Common myeloid progenitor, CD34-positive (primary cell): ENCODE measurements at regions not wholly inside any gene's neighbourhood (a gene's known extent, or its start where the extent isn't known, plus 50 kb on each side); places are given as distances from the start of the nearest gene placed in this dataset.
A peak's percentile ranks its signal among the peaks of the same experiment; 100 is the strongest.

Source experiments
- CTCF ChIA-PET: fragments of 350-600 bp; sonication (Branson Sonifier 250); formaldehyde crosslinking; loops from one replicate; lab custom pipeline; 2021; ENCODE audit warnings: antibody characterized with exemption; lab: Charles Lee
- POLR2A ChIA-PET: fragments of 350-600 bp; sonication (Branson Sonifier 250); formaldehyde crosslinking; loops from one replicate; lab custom pipeline; 2021; ENCODE audit warnings: antibody characterized with exemption; lab: Charles Lee
- DNase-seq, 3 donors: peaks; one replicate each; pipeline versions ENCODE4 v3.0.0 to v3.0.0-alpha.2; 2013
- H3K27ac ChIP-seq, 2 experiments: 1 replicate in 1 of 2; 2 replicates in 1 of 2; pipeline ENCODE4 v1.7.0; 2013; ENCODE audit warnings: inconsistent platforms in 2 of 2, low read length in 2 of 2, mild to moderate bottlenecking in 2 of 2, low read depth in 1 of 2, moderate library complexity in 1 of 2; ENCODE audit not compliant: severe bottlenecking in 2 of 2, insufficient read depth in 1 of 2, poor library complexity in 1 of 2
- H3K27me3 ChIP-seq, 5 experiments: replicated peaks in 2 of 5; 1 replicate in 3 of 5; 2 replicates in 2 of 5; pipeline versions ENCODE4 v1.6.1 to v1.7.0; 2013; ENCODE audit warnings: low read length in 4 of 5, mild to moderate bottlenecking in 2 of 5, moderate library complexity in 2 of 5, inconsistent platforms in 1 of 5; ENCODE audit not compliant: insufficient read depth in 5 of 5, control insufficient read depth in 4 of 5
- H3K36me3 ChIP-seq, 4 experiments: 1 replicate in 2 of 4; 2 replicates in 2 of 4; pipeline versions ENCODE4 v1.6.1 to v1.7.0; 2013; ENCODE audit warnings: low read length in 3 of 4, control low read depth in 1 of 4, mild to moderate bottlenecking in 1 of 4; ENCODE audit not compliant: control insufficient read depth in 4 of 4, insufficient read depth in 4 of 4
- H3K4me1 ChIP-seq, 4 experiments: 1 replicate in 3 of 4; 2 replicates in 1 of 4; pipeline versions ENCODE4 v1.6.1 to v1.7.1; 2013; ENCODE audit warnings: low read length in 3 of 4, mild to moderate bottlenecking in 3 of 4, control low read depth in 1 of 4, inconsistent platforms in 1 of 4, moderate library complexity in 1 of 4; ENCODE audit not compliant: control insufficient read depth in 4 of 4, insufficient read depth in 4 of 4; ENCODE audit errors: control extremely low read depth in 1 of 4
- H3K4me3 ChIP-seq, 7 experiments: 1 replicate in 4 of 7; 2 replicates in 3 of 7; pipeline versions ENCODE4 v1.5.1 to v1.7.0; 2013; ENCODE audit warnings: mild to moderate bottlenecking in 7 of 7, low read length in 6 of 7, moderate library complexity in 6 of 7, inconsistent platforms in 2 of 7, low read depth in 2 of 7, control low read depth in 1 of 7; ENCODE audit not compliant: insufficient read depth in 4 of 7, control insufficient read depth in 1 of 7; ENCODE audit errors: extremely low read depth in 1 of 7
- H3K9me3 ChIP-seq, 5 experiments: 1 replicate in 4 of 5; 2 replicates in 1 of 5; pipeline versions ENCODE4 v1.6.1 to v1.7.1; 2013; ENCODE audit warnings: low read length in 4 of 5, mild to moderate bottlenecking in 2 of 5, inconsistent platforms in 1 of 5, low read depth in 1 of 5, moderate library complexity in 1 of 5; ENCODE audit not compliant: control insufficient read depth in 4 of 5, insufficient read depth in 2 of 5; ENCODE audit errors: control extremely low read depth in 1 of 5
- WGBS: methylation state at CpG from one replicate; pipeline ENCODE4 v1.1.5; 2013; ENCODE audit not compliant: insufficient coverage; 5-methylcytosine and 5-hydroxymethylcytosine counted together

- CTCF ChIA-PET: interaction anchor here (1.8 kb wide), 1 partner anchor 13 kb away, joined by 4 read pairs; no protein-coding TSS in a partner anchor
- no peaks in the 10 kb centered on the region for H3K36me3 ChIP-seq
- POLR2A ChIA-PET: no interaction called here
- WGBS: 82% methylated on average over 2 of the region's 2 CpGs
- DNase-seq: no peak
- H3K27me3 ChIP-seq: peaks cover 0 to 2% (median 0%) of the 10 kb centered on the region in 5 experiments
- no peak overlapping the region for H3K27ac ChIP-seq
- peaks cover 0 to 20% (median 0%) of the 10 kb centered on the region in 4 experiments for H3K4me1 ChIP-seq
- no peaks in the 10 kb centered on the region for H3K9me3 ChIP-seq
- no peak overlapping the region for H3K4me3 ChIP-seq
These were observed 456.9 kb downstream of the BCOR start for GRCh38 chrX:39640866-39641265.

DNA sequence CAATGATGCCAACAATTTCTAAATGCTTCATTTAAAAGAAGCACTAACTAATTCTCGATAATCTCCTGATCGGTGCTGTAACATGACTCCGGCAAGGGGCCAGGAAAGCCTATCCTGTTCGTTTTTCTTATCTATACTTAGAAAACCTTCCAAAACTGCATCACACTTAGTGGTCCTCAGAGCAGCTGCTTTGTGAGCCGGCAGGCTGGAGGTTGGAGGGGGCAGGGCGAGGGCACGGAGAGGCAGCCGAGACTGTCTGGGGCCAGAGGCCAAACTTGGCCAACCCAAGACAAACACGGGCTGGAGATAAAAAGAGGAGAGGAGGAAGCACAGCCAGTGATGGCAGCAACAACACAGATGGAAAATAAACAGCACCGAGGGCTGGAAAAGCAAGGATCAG, 455.7 kb downstream of the BCOR start:
- 73% methylated on average over 5 of the region's 10 CpGs for WGBS
- peaks cover 0 to 2% (median 0%) of the 10 kb centered on the region in 5 experiments for H3K27me3 ChIP-seq
- H3K4me1 ChIP-seq: peaks cover 0 to 16% (median 0%) of the 10 kb centered on the region in 4 experiments
- CTCF ChIA-PET: no interaction called here
- POLR2A ChIA-PET: no interaction called here
- no peak overlapping the region for H3K4me3 ChIP-seq
- no peaks in the 10 kb centered on the region for H3K9me3 ChIP-seq
- H3K27ac ChIP-seq: no peak overlapping the region
- no peak for DNase-seq
- H3K36me3 ChIP-seq: no peaks in the 10 kb centered on the region

DNA sequence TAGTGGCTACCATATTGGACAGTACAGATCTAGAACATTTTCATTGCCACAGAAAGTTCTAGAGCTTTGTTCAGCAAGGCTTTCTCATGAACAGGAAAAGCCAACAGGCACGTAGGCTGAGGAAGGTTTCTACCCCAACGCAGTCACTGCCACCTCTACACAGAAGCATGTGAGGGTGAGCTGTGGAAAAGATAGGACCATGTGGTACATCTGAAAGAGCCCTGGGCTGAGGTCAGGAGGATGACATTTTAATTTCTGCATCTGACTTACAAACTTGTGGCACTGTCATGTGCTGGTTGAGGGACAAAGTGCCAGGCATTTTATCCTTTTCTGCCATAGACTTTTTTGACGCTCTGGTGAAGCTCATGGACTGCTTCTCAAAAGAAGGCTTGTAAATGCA, 454.2 kb downstream of the BCOR start:
- ChIA-PET POLR2A (no interaction called here), CTCF (no interaction called here)
- Histone ChIP-seq H3K36me3 (no peaks in the 10 kb centered on the region), H3K27me3 (peaks cover 0 to 2% (median 0%) of the 10 kb centered on the region in 5 experiments), H3K4me1 (peaks cover 0 to 13% (median 0%) of the 10 kb centered on the region in 4 experiments), H3K9me3 (no peaks in the 10 kb centered on the region), H3K27ac (no peak overlapping the region), H3K4me3 (no peak overlapping the region)
- no CpG with 5 or more reads among the region's 3 CpGs for WGBS
- DNase-seq: no peak

DNA sequence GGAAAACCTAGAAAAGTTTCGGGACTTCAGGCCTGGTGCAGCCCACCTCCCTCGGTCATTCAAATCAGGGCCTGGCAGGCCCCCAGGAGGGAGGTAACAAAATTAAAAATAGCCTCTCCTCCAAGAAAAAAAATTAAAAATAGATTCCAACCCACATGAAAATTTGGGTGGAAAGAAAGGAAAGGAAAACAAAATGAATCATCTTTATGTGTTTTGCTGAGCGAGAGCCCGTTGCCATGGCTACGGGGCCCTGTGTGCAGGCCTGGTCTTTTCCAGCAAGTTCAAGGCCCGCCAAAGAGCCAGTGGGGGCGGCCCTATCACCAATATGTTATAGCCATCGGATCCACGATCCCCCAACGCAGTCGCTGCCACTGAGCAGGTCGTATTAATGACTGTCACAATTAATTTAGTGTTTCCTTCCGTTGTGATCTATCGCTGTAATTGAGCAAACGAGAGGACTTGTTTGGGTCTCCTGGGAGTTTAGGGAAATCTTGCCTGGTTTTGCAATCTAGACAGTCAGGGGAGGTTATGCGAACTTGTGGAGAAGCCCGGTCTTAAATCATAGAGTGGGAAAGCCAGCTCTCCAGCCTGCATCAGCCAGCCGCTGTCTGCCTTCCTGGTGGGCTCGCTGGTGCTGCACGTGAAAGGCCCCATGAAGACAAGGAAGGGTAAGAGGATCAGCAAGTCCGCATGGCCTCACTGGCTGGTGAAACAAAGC, 452.4 kb downstream of the BCOR start:
- Histone ChIP-seq H3K36me3 (no peaks in the 10 kb centered on the region), H3K27ac (peak overlapping the region; percentile 3 to 34), H3K4me1 (peaks cover 0 to 13% (median 0%) of the 10 kb centered on the region in 4 experiments), H3K9me3 (no peaks in the 10 kb centered on the region), H3K4me3 (no peak overlapping the region), H3K27me3 (peaks cover 0 to 2% (median 0%) of the 10 kb centered on the region in 5 experiments)
- peak; percentile 45 to 82 (median 77) for DNase-seq
- 64% methylated on average over 19 of the region's 21 CpGs for WGBS
- ChIA-PET CTCF (no interaction called here), POLR2A (no interaction called here)

DNA sequence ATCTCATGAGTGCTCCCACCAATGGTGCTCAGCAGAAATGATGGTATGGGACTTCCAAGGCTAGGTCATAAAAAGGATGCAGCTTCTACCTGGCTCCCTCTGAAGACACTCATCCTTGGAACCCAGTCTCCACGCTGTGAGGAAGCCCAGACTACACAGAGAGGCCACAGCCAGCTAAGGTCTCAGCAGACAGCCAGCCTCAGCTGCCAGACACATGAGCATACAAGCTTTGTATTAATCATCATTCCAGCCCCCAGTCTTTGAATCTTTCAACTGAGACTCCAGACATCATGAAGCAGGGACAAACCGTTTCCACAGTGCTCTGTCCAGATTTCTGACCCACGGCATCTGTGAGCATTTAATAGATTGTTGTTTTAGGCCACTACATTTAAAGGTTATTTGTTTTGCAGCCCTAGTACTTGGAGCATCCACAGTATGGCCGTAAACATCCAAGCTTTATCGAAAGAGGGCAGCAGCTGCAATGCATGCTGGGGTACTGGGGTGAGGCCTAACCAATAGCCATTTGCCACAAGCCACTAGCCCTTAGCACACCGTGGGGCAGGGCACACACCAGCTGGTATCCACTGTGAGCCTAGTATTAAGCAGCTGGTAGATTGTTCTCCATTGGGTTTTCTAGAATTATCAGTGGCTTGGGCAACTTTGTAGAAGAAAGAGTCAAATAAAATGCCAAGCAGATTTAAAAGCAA, 449.1 kb downstream of the BCOR start:
- Histone ChIP-seq H3K4me1 (peaks cover 0 to 13% (median 0%) of the 10 kb centered on the region in 4 experiments), H3K27ac (no peak overlapping the region), H3K36me3 (no peaks in the 10 kb centered on the region), H3K9me3 (no peaks in the 10 kb centered on the region), H3K4me3 (no peak overlapping the region), H3K27me3 (peaks cover 0 to 12% (median 0%) of the 10 kb centered on the region in 5 experiments)
- ChIA-PET CTCF (no interaction called here), POLR2A (no interaction called here)
- 84% methylated on average over 5 of the region's 6 CpGs for WGBS
- DNase-seq: no peak

- Histone ChIP-seq H3K27ac (no peak overlapping the region), H3K36me3 (no peaks in the 10 kb centered on the region), H3K9me3 (no peaks in the 10 kb centered on the region), H3K4me1 (no peaks in the 10 kb centered on the region), H3K4me3 (no peak overlapping the region), H3K27me3 (peaks cover 0 to 21% (median 0%) of the 10 kb centered on the region in 5 experiments)
- ChIA-PET POLR2A (no interaction called here), CTCF (no interaction called here)
- no peak for DNase-seq
- WGBS: 76% methylated on average over 9 of the region's 12 CpGs
These were observed 446.9 kb downstream of the BCOR start for GRCh38 chrX:39650768-39651347.
